ENCODE measurements at regions not wholly inside any gene's neighbourhood (a gene's known extent, or its start where the extent isn't known, plus 50 kb on each side); places are given as distances from the start of the nearest gene placed in this dataset.

- Histone ChIP-seq H3F3A (ENCODE audit: insufficient read depth, low read length, poor library complexity, severe bottlenecking) (no peaks in the 10 kb centered on the region), H3K4me3 (ENCODE audit: low read length) (no peak overlapping the region), H3K79me2 (replicated peaks; ENCODE audit: insufficient read depth, low read length) (no peaks in the 10 kb centered on the region), H3K27ac (ENCODE audit: low read length) (no peak overlapping the region), H3K36me3 (ENCODE audit: insufficient read depth, low read length) (no peaks in the 10 kb centered on the region), H4K20me1 (ENCODE audit: insufficient read depth) (no peaks in the 10 kb centered on the region), H3K9ac (ENCODE audit: low read length) (no peak overlapping the region), H3K9me3 (ENCODE audit: low read length) (peaks cover 7% of the 10 kb centered on the region), H3K4me2 (ENCODE audit: low read length) (no peak overlapping the region), H3K27me3 (ENCODE audit: insufficient read depth, low read depth, low read length) (no peaks in the 10 kb centered on the region), H2AFZ (ENCODE audit: low read depth, low read length) (no peak overlapping the region), H3K9me2 (ENCODE audit: insufficient read depth, low read length) (no peaks in the 10 kb centered on the region)
- TF ChIP-seq TAF1 (IDR thresholded peaks at IDR 0.05; ENCODE audit: low read depth) (no peak), CTCF (IDR thresholded peaks at IDR 0.05; ENCODE audit: poor library complexity, severe bottlenecking) (no peak), EZH2 (IDR thresholded peaks at IDR 0.05; ENCODE audit: borderline replicate concordance, insufficient read depth, low read length, poor library complexity, severe bottlenecking) (no peak), REST (IDR thresholded peaks at IDR 0.05; ENCODE audit: borderline replicate concordance) (no peak), SMC3 (conservative IDR thresholded peaks at IDR 0.05; ENCODE audit: poor library complexity) (no peak), RAD21 (conservative IDR thresholded peaks at IDR 0.05) (no peak), MXI1 (conservative IDR thresholded peaks at IDR 0.05; ENCODE audit: poor library complexity, severe bottlenecking) (no peak), EP300 (conservative IDR thresholded peaks at IDR 0.05; ENCODE audit: poor library complexity, severe bottlenecking) (no peak), POLR2AphosphoS5 (IDR thresholded peaks at IDR 0.05) (no peak)
Observed at GRCh38 chr2:15750822-15751329, 159.2 kb downstream of the DDX1 start.

GRCh38 chr2:15751477-15751876 is 159.8 kb downstream of the DDX1 start:
- TF ChIP-seq RAD21 (conservative IDR thresholded peaks at IDR 0.05) (no peak), CTCF (IDR thresholded peaks at IDR 0.05; ENCODE audit: poor library complexity, severe bottlenecking) (no peak), REST (IDR thresholded peaks at IDR 0.05; ENCODE audit: borderline replicate concordance) (no peak), EZH2 (IDR thresholded peaks at IDR 0.05; ENCODE audit: borderline replicate concordance, insufficient read depth, low read length, poor library complexity, severe bottlenecking) (no peak), SMC3 (conservative IDR thresholded peaks at IDR 0.05; ENCODE audit: poor library complexity) (no peak), TAF1 (IDR thresholded peaks at IDR 0.05; ENCODE audit: low read depth) (no peak), POLR2AphosphoS5 (IDR thresholded peaks at IDR 0.05) (no peak), MXI1 (conservative IDR thresholded peaks at IDR 0.05; ENCODE audit: poor library complexity, severe bottlenecking) (no peak), EP300 (conservative IDR thresholded peaks at IDR 0.05; ENCODE audit: poor library complexity, severe bottlenecking) (no peak)
- Histone ChIP-seq H3K4me3 (ENCODE audit: low read length) (no peak overlapping the region), H3K36me3 (ENCODE audit: insufficient read depth, low read length) (no peaks in the 10 kb centered on the region), H3K9me3 (ENCODE audit: low read length) (peaks cover 8% of the 10 kb centered on the region), H2AFZ (ENCODE audit: low read depth, low read length) (no peak overlapping the region), H3K9me2 (ENCODE audit: insufficient read depth, low read length) (no peaks in the 10 kb centered on the region), H3K9ac (ENCODE audit: low read length) (no peak overlapping the region), H3K27me3 (ENCODE audit: insufficient read depth, low read depth, low read length) (no peaks in the 10 kb centered on the region), H3K4me2 (ENCODE audit: low read length) (no peak overlapping the region), H3K79me2 (replicated peaks; ENCODE audit: insufficient read depth, low read length) (no peaks in the 10 kb centered on the region), H4K20me1 (ENCODE audit: insufficient read depth) (no peaks in the 10 kb centered on the region), H3K27ac (ENCODE audit: low read length) (no peak overlapping the region), H3F3A (ENCODE audit: insufficient read depth, low read length, poor library complexity, severe bottlenecking) (no peaks in the 10 kb centered on the region)
